Loucy (cell line): ENCODE measurements at regions not wholly inside any gene's neighbourhood (a gene's known extent, or its start where the extent isn't known, plus 50 kb on each side); places are given as distances from the start of the nearest gene placed in this dataset.
"Not testable (repeated sequence)": the region's sequence is repeated elsewhere in the genome, so short reads cannot be mapped to it uniquely, and the experiment has no call there.

Source experiments
- H2AFZ ChIP-seq: fragments of 200-600 bp; sonication (generic); 2 replicates; pipeline ENCODE4 v1.6.0; 2016; ENCODE audit warnings: antibody characterized with exemption, mild to moderate bottlenecking, low read length, moderate library complexity
- H3F3A ChIP-seq: fragments of 200-600 bp; 2 replicates; pipeline ENCODE4 v1.6.0; 2016; ENCODE audit warnings: antibody characterized with exemption, low read depth, mild to moderate bottlenecking
- H3K27me3 ChIP-seq: fragments of 200-600 bp; sonication (generic); 2 replicates; pipeline ENCODE4 v1.6.1; 2014; ENCODE audit warnings: low read length, mild to moderate bottlenecking; ENCODE audit not compliant: insufficient read depth, poor library complexity, severe bottlenecking
- H3K36me3 ChIP-seq: fragments of 200-600 bp; sonication (generic); 2 replicates; pipeline ENCODE4 v1.6.1; 2016; ENCODE audit warnings: low read length; ENCODE audit not compliant: insufficient read depth
- H3K4me1 ChIP-seq: fragments of 200-600 bp; sonication (generic); 2 replicates; pipeline ENCODE4 v1.5.1; 2014; ENCODE audit warnings: low read length, mild to moderate bottlenecking; ENCODE audit not compliant: insufficient read depth, poor library complexity, severe bottlenecking
- H3K4me2 ChIP-seq: fragments of 200-600 bp; sonication (generic); 2 replicates; pipeline ENCODE4 v1.6.0; 2014; ENCODE audit warnings: antibody characterized with exemption, low read length, low read depth, mild to moderate bottlenecking; ENCODE audit not compliant: poor library complexity, severe bottlenecking
- H3K4me3 ChIP-seq: fragments of 200-600 bp; sonication (generic); 2 replicates; pipeline ENCODE4 v1.5.1; 2014; ENCODE audit warnings: low read length, mild to moderate bottlenecking, mixed read lengths; ENCODE audit not compliant: poor library complexity, severe bottlenecking
- H3K79me2 ChIP-seq: fragments of 200-600 bp; sonication (generic); 2 replicates; pipeline ENCODE4 v1.6.1; 2014; ENCODE audit warnings: low read length; ENCODE audit not compliant: insufficient read depth
- H3K9ac ChIP-seq: fragments of 200-600 bp; sonication (generic); 2 replicates; pipeline ENCODE4 v1.6.0; 2014; ENCODE audit warnings: mild to moderate bottlenecking, low read depth, low read length, moderate library complexity; ENCODE audit not compliant: poor library complexity, severe bottlenecking
- H3K9me2 ChIP-seq: fragments of 200-600 bp; sonication (generic); replicated peaks from 2 replicates; pipeline ENCODE4 v1.6.1; 2016; ENCODE audit warnings: low read depth, low read length, mixed read lengths
- H3K9me3 ChIP-seq: fragments of 200-600 bp; sonication (generic); 2 replicates; pipeline ENCODE4 v1.6.1; 2014; ENCODE audit warnings: mild to moderate bottlenecking, antibody characterized with exemption, low read length, low read depth; ENCODE audit not compliant: insufficient read depth
- H4K20me1 ChIP-seq: fragments of 200-600 bp; sonication (generic); 2 replicates; pipeline ENCODE4 v1.6.0; 2014; ENCODE audit warnings: antibody characterized with exemption, low read length, mild to moderate bottlenecking; ENCODE audit not compliant: insufficient read depth, poor library complexity, severe bottlenecking
- EZH2phosphoT487 ChIP-seq: fragments of 200-600 bp; IDR thresholded peaks from 2 replicates; pipeline ENCODE4 v1.6.1; 2018; ENCODE audit warnings: antibody characterized with exemption, mild to moderate bottlenecking, moderate library complexity, borderline replicate concordance
- TF ChIP-seq, protein P1 (sequence below): fragments of 200-600 bp; sonication (generic); conservative IDR thresholded peaks from 2 replicates; pipeline ENCODE4 v1.5.1; 2014; ENCODE audit warnings: mild to moderate bottlenecking, antibody characterized with exemption, low read length

DNA sequence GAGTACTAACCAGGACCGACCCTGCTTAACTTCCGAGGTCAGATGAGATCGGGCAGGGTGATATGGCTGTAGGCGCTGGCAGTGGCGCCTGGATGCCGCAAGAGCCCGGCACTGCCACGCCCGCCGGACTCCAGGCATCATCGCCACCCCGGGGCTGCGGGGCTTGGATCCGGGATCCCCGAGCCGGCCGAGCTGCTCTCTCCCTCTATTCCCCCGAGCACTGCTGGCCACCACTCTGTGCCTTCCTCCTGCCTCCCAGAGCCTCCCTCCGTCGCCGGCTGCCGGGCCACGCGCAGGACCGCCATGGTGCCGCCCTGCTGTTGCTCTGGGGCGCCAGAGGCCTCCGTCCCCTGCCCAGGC lies 153.2 kb upstream of the ALG10B start:
- Histone ChIP-seq H3K27me3 (no peaks in the 10 kb centered on the region), H3K9me2 (no peaks in the 10 kb centered on the region), H3K4me2 (no peak overlapping the region), H3K9me3 (peaks cover 2% of the 10 kb centered on the region; the same call in 1 of the 2 replicates), H3F3A (no peaks in the 10 kb centered on the region), H3K4me1 (no peaks in the 10 kb centered on the region), H3K9ac (no peak overlapping the region), H3K4me3 (no peak overlapping the region), H2AFZ (no peak overlapping the region), H3K79me2 (no peaks in the 10 kb centered on the region), H4K20me1 (no peaks in the 10 kb centered on the region), H3K36me3 (no peaks in the 10 kb centered on the region)
- TF ChIP-seq EZH2phosphoT487, result no peak
- TF ChIP-seq, protein P1, sequence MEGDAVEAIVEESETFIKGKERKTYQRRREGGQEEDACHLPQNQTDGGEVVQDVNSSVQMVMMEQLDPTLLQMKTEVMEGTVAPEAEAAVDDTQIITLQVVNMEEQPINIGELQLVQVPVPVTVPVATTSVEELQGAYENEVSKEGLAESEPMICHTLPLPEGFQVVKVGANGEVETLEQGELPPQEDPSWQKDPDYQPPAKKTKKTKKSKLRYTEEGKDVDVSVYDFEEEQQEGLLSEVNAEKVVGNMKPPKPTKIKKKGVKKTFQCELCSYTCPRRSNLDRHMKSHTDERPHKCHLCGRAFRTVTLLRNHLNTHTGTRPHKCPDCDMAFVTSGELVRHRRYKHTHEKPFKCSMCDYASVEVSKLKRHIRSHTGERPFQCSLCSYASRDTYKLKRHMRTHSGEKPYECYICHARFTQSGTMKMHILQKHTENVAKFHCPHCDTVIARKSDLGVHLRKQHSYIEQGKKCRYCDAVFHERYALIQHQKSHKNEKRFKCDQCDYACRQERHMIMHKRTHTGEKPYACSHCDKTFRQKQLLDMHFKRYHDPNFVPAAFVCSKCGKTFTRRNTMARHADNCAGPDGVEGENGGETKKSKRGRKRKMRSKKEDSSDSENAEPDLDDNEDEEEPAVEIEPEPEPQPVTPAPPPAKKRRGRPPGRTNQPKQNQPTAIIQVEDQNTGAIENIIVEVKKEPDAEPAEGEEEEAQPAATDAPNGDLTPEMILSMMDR, result no peak

DNA sequence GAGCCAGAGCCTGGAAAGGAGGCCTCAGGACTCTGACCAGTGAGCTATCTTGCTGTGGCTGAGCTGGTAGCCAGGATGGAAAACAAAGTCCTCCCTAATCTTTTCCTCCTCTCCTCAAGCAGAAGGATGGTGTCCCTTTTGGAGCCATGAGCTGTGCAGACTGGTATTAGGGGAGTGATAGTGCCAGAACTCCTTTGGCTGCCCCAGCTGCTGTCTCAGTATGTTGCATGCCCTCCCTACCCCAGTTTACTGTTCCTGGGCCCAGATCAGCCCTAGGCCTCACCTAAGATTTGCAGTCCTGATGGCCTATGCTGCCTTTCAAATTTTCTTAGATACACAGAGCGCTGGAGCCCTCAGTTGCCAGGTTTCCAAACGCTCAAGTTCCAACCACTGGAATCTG lies 150.3 kb upstream of the ALG10B start:
- Histone ChIP-seq H3K4me2 (no peak overlapping the region), H3K36me3 (no peaks in the 10 kb centered on the region), H3K79me2 (no peaks in the 10 kb centered on the region), H3K9ac (no peak overlapping the region), H3K4me3 (no peak overlapping the region), H3K27me3 (no peaks in the 10 kb centered on the region), H3K9me2 (no peaks in the 10 kb centered on the region), H3F3A (no peaks in the 10 kb centered on the region), H2AFZ (no peak overlapping the region), H3K9me3 (no peaks in the 10 kb centered on the region; the same call in 1 of the 2 replicates), H4K20me1 (no peaks in the 10 kb centered on the region), H3K4me1 (no peaks in the 10 kb centered on the region)
- TF ChIP-seq, protein P1, result no peak
- TF ChIP-seq EZH2phosphoT487, result no peak

DNA sequence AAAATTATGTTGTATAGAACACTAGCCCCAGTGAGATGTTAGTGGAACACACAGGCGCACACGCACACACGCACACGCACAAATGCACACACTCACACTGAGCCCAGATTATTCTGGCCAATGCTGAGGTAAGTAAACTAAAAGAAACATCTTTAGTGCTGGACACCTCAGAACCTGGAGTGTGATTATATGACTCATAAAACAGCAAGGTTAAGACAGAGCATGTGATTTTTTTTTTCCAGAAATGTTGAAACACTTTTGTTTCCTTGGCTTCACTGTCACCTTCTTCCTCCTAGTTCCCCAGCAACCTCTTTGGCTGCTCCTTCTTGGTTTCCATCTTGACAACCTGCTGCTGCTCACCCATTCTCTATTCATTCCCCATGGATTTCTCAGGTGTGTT lies 141.0 kb upstream of the ALG10B start:
- no peaks in the 10 kb centered on the region for H3K4me1 ChIP-seq
- no peaks in the 10 kb centered on the region for H3K36me3 ChIP-seq
- no peaks in the 10 kb centered on the region for H3K79me2 ChIP-seq
- no peaks in the 10 kb centered on the region for H3K27me3 ChIP-seq
- H3F3A ChIP-seq, result no peaks in the 10 kb centered on the region
- H4K20me1 ChIP-seq, result no peaks in the 10 kb centered on the region
- H3K9me2 ChIP-seq, result no peaks in the 10 kb centered on the region
- TF ChIP-seq, protein P1, result no peak
- no peak for TF ChIP-seq EZH2phosphoT487
- no peaks in the 10 kb centered on the region for H3K9me3 ChIP-seq
- no peak overlapping the region for H3K4me3 ChIP-seq
- H3K9ac ChIP-seq, result no peak overlapping the region
- H2AFZ ChIP-seq, result no peak overlapping the region
- H3K4me2 ChIP-seq, result no peak overlapping the region

DNA sequence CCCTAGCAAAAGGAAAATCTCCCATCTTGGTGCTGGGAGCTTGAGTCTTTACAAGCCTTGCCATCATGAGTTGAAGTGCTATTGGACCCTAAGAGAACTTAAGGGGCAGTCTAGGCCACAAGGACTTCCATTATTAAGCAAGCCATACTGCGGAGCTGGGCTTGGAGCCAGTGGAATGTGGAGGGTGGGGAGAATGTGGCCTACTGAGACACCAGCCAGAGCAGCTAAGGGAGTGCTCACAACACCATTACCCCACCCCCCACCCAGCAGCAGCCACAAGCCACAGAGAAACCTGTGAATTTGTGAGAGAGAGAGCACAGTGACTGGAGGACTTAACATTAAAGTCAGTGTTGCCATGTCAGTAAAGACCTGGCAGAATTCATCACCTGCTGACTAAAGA lies 133.0 kb upstream of the ALG10B start:
- not testable (repeated sequence) for H3K79me2 ChIP-seq, H3K27me3 ChIP-seq

DNA sequence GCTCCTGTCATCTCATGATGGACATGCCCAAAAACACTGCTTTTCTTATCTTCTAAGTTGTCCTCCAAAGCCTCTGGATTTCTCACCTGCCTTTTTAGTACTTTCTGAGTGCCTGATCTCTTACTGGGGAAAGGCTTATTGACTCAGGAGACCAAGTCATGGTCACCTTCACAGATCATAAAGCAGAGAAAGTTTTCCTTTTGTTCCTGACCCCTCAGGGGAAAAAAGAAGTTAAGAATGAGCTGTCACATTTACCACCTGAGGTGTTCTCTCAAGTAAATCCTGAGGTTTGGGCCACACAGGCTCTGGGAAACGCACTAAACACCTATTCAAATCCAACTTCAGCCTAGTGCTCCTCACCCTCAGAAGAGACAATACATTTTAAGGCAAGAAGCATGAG lies 119.3 kb upstream of the ALG10B start:
- H3K36me3 ChIP-seq, H3K79me2 ChIP-seq, H3K9me2 ChIP-seq, H3K4me1 ChIP-seq, H3F3A ChIP-seq, H3K27me3 ChIP-seq, H4K20me1 ChIP-seq, H2AFZ ChIP-seq, H3K4me2 ChIP-seq, H3K9ac ChIP-seq, H3K4me3 ChIP-seq, H3K9me3 ChIP-seq: not testable (repeated sequence)

More for the DNA sequence above, 133.0 kb upstream of the ALG10B start:
- H3K4me1 ChIP-seq, H4K20me1 ChIP-seq, H3K4me2 ChIP-seq, H3K4me3 ChIP-seq, H3K9ac ChIP-seq, H2AFZ ChIP-seq, H3K9me3 ChIP-seq, H3F3A ChIP-seq, H3K9me2 ChIP-seq, H3K36me3 ChIP-seq: not testable (repeated sequence)
